Liver (tissue), 8 donors: ENCODE measurements at regions not wholly inside any gene's neighbourhood (a gene's known extent, or its start where the extent isn't known, plus 50 kb on each side); places are given as distances from the start of the nearest gene placed in this dataset.

ENCODE experiments used
- DNase-seq: peaks from one replicate; pipeline ENCODE4 v3.0.0-alpha.2; 2017; ENCODE audit warnings: low spot score
- H3K27ac ChIP-seq, 2 donors: one replicate each; pipeline ENCODE4 v1.7.0; 2013; ENCODE audit warnings: inconsistent platforms in 2 of 2, low read length in 2 of 2, control low read depth in 1 of 2, low read depth in 1 of 2, mild to moderate bottlenecking in 1 of 2
- H3K27me3 ChIP-seq, 4 donors: one replicate each; pipeline versions ENCODE4 v1.6.1 to v1.7.0; 2013; ENCODE audit warnings: low read length in 3 of 4, inconsistent platforms in 1 of 4, mild to moderate bottlenecking in 1 of 4, moderate library complexity in 1 of 4; ENCODE audit not compliant: control insufficient read depth in 4 of 4, insufficient read depth in 4 of 4
- H3K36me3 ChIP-seq, 4 donors: one replicate each; pipeline versions ENCODE4 v1.6.1 to v1.7.0; 2013; ENCODE audit warnings: low read length in 3 of 4, mild to moderate bottlenecking in 3 of 4, low read depth in 1 of 4, moderate library complexity in 1 of 4; ENCODE audit not compliant: control insufficient read depth in 4 of 4, insufficient read depth in 3 of 4
- H3K4me1 ChIP-seq, 4 donors: one replicate each; pipeline versions ENCODE4 v1.6.1 to v1.7.0; 2013; ENCODE audit warnings: low read length in 3 of 4, mild to moderate bottlenecking in 3 of 4, moderate library complexity in 1 of 4; ENCODE audit not compliant: control insufficient read depth in 4 of 4, insufficient read depth in 4 of 4
- H3K4me3 ChIP-seq, 3 donors: one replicate each; pipeline versions ENCODE4 v1.6.1 to v1.7.0; 2013; ENCODE audit warnings: low read length in 3 of 3, control low read depth in 1 of 3, low read depth in 1 of 3, mild to moderate bottlenecking in 1 of 3
- H3K9ac ChIP-seq, 2 donors: one replicate each; pipeline ENCODE4 v1.7.0; 2013; ENCODE audit warnings: low read length in 2 of 2, mild to moderate bottlenecking in 2 of 2, moderate library complexity in 2 of 2, control low read depth in 1 of 2, low read depth in 1 of 2
- H3K9me3 ChIP-seq, 4 donors: one replicate each; pipeline versions ENCODE4 v1.6.1 to v1.7.0; 2013; ENCODE audit warnings: low read length in 3 of 4; ENCODE audit not compliant: control insufficient read depth in 4 of 4
- EGR1 ChIP-seq, 2 donors: IDR thresholded peaks; 2 replicates each; pipeline ENCODE4 v1.6.1; 2016 to 2018; ENCODE audit warnings: antibody characterized with exemption in 2 of 2, low read depth in 2 of 2
- FOXA1 ChIP-seq: IDR thresholded peaks from 2 replicates; pipeline ENCODE4 v1.6.1; 2016; ENCODE audit warnings: antibody characterized with exemption
- GABPA ChIP-seq, 2 donors: IDR thresholded peaks in 1 of 2; conservative IDR thresholded peaks in 1 of 2; 2 replicates each; pipeline ENCODE4 v1.6.1; 2016; ENCODE audit warnings: antibody characterized with exemption in 2 of 2, mild to moderate bottlenecking in 1 of 2, moderate library complexity in 1 of 2
- HNF4A ChIP-seq, 2 donors: conservative IDR thresholded peaks; 2 replicates each; pipeline ENCODE4 v1.6.1; 2016; ENCODE audit warnings: antibody characterized with exemption in 2 of 2, mild to moderate bottlenecking in 2 of 2
- HNF4G ChIP-seq: IDR thresholded peaks from 2 replicates; pipeline ENCODE4 v1.6.1; 2016; ENCODE audit warnings: antibody characterized with exemption
- JUND ChIP-seq, 2 donors: IDR thresholded peaks; 2 replicates each; pipeline ENCODE4 v1.6.1; 2016; ENCODE audit warnings: antibody characterized with exemption in 2 of 2
- NR2F2 ChIP-seq: IDR thresholded peaks from 2 replicates; pipeline ENCODE4 v1.6.1; 2016; ENCODE audit warnings: antibody characterized with exemption
- RAD21 ChIP-seq, 2 donors: IDR thresholded peaks; 2 replicates each; pipeline ENCODE4 v1.6.1; 2016; ENCODE audit warnings: antibody characterized with exemption in 2 of 2, mild to moderate bottlenecking in 2 of 2
- RXRA ChIP-seq, 2 donors: IDR thresholded peaks; 2 replicates each; pipeline ENCODE4 v1.6.1; 2017 to 2018; ENCODE audit warnings: antibody characterized with exemption in 2 of 2, mild to moderate bottlenecking in 1 of 2
- SP1 ChIP-seq: IDR thresholded peaks from 2 replicates; pipeline ENCODE4 v1.6.1; 2018; ENCODE audit warnings: antibody characterized with exemption, mild to moderate bottlenecking
- TAF1 ChIP-seq: conservative IDR thresholded peaks from 2 replicates; pipeline ENCODE4 v1.6.1; 2016; ENCODE audit warnings: antibody characterized with exemption, mild to moderate bottlenecking
- YY1 ChIP-seq: IDR thresholded peaks from 2 replicates; pipeline ENCODE4 v1.6.1; 2016; ENCODE audit warnings: antibody characterized with exemption, mild to moderate bottlenecking
- WGBS: extraction: QIAGEN DNeasy Blood & Tissue Kit; methylation state at CpG from one replicate; pipeline ENCODE4 v1.1.7; 2013; 5-methylcytosine and 5-hydroxymethylcytosine counted together
- TF ChIP-seq, protein P1 (sequence below): IDR thresholded peaks from 2 replicates; pipeline ENCODE4 v1.6.1; 2016; ENCODE audit warnings: antibody characterized with exemption
- TF ChIP-seq, protein P2 (sequence below): fragments of 150-350 bp; IDR thresholded peaks from 2 replicates; pipeline ENCODE4 v1.5.1; 2017; ENCODE audit warnings: improper control_type of control experiment, low read depth, low read length; ENCODE audit not compliant: missing input control
- TF ChIP-seq, protein P3 (sequence below): IDR thresholded peaks from 2 replicates; pipeline ENCODE4 v1.6.1; 2016; ENCODE audit warnings: antibody characterized with exemption
- TF ChIP-seq, protein P4 (sequence below): IDR thresholded peaks from 2 replicates; pipeline ENCODE4 v1.6.1; 2016; ENCODE audit warnings: antibody characterized with exemption, mild to moderate bottlenecking
- donor health status: healthy.
- donor health status: healthy.
- donor health status: healthy.
- donor health status: healthy.
- donor health status: healthy.

DNA sequence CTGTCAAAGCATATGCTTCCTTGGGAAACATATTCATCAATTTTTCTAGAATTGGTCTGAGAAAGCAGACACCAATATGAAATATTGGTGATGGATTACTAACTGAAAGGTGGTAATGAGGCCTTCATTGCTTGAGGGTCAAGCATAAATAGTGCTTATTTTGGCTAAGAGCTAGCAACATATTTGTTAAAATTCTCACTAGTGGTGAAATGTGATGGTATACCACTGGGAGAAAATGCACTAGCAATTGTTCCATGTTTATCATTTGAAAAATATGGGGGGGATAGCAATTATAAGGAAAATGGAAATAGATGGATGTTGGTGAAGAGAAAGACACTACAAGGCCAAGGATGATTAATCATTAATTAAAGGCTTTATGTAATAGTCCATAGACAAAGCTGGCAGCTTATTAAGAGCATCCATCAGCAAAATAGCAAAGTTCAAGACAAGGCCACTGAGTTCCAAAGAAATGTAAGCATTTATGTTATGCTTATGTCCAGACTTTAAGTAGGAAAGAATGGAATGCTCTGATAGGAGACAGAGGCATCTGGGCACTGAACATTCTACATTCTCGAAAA is 253.7 kb upstream of the PRDM9 start:
- WGBS = 76% methylated on average over 1 of the region's 1 CpG
- Histone ChIP-seq H3K27me3 (no peaks in the 10 kb centered on the region), H3K4me3 (no peak overlapping the region), H3K27ac (no peak overlapping the region), H3K36me3 (no peaks in the 10 kb centered on the region), H3K9ac (no peak overlapping the region), H3K4me1 (no peaks in the 10 kb centered on the region), H3K9me3 (no peaks in the 10 kb centered on the region)
- no peak for TF ChIP-seq EGR1 (IDR thresholded peaks at IDR 0.05; ENCODE audit: low read depth in 2 of 2)
- no peak for TF ChIP-seq TAF1
- TF ChIP-seq, protein P1, sequence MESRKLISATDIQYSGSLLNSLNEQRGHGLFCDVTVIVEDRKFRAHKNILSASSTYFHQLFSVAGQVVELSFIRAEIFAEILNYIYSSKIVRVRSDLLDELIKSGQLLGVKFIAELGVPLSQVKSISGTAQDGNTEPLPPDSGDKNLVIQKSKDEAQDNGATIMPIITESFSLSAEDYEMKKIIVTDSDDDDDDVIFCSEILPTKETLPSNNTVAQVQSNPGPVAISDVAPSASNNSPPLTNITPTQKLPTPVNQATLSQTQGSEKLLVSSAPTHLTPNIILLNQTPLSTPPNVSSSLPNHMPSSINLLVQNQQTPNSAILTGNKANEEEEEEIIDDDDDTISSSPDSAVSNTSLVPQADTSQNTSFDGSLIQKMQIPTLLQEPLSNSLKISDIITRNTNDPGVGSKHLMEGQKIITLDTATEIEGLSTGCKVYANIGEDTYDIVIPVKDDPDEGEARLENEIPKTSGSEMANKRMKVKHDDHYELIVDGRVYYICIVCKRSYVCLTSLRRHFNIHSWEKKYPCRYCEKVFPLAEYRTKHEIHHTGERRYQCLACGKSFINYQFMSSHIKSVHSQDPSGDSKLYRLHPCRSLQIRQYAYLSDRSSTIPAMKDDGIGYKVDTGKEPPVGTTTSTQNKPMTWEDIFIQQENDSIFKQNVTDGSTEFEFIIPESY = no peak
- no peak for DNase-seq

DNA sequence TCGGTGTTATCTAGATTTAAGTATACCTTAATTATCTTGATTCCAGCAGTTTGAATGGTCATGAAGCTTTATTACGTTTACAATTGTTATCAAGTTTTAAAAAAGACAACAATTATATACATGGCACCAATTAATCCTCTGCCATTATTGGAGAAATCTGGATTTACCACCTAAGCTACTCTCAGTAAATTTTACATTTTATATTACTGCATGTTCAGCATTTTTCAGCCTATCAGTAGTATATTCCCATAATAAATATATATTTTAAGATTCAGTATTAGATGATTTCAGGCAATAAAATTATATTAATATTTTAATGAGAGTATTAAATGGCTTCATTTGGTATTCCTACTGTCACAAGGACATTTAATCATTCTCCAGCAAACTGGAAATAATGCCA is 264.5 kb upstream of the PRDM9 start:
- no peak for TF ChIP-seq RAD21 (IDR thresholded peaks at IDR 0.05)
- TF ChIP-seq, protein P2, sequence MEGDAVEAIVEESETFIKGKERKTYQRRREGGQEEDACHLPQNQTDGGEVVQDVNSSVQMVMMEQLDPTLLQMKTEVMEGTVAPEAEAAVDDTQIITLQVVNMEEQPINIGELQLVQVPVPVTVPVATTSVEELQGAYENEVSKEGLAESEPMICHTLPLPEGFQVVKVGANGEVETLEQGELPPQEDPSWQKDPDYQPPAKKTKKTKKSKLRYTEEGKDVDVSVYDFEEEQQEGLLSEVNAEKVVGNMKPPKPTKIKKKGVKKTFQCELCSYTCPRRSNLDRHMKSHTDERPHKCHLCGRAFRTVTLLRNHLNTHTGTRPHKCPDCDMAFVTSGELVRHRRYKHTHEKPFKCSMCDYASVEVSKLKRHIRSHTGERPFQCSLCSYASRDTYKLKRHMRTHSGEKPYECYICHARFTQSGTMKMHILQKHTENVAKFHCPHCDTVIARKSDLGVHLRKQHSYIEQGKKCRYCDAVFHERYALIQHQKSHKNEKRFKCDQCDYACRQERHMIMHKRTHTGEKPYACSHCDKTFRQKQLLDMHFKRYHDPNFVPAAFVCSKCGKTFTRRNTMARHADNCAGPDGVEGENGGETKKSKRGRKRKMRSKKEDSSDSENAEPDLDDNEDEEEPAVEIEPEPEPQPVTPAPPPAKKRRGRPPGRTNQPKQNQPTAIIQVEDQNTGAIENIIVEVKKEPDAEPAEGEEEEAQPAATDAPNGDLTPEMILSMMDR = no peak

DNA sequence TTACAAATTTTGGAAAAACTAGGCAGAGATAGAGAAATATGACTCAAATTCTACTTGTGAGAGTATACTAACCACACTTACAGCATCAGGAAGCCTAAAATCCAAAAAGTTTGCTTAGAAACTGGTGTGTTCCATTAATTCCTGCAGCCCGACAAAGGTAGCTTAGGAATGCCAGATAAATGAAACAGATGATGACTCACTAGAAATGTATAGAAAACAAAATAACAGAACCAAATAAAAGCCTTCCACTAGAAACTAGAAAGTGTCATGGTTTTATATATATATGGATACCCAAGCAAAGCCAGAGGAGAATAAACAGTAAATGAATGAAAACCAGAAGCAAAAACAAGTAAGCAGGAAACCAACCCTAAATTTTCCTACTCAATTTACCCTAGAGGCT is 272.2 kb upstream of the PRDM9 start:
- no peaks in the 10 kb centered on the region for H3K4me1 ChIP-seq
- no peak overlapping the region for H3K27ac ChIP-seq
- H3K36me3 ChIP-seq = no peaks in the 10 kb centered on the region
- TF ChIP-seq YY1 (no peak), HNF4G (no peak), RXRA (IDR thresholded peaks at IDR 0.05) (no peak), FOXA1 (no peak), HNF4A (conservative IDR thresholded peaks at IDR 0.05) (no peak), NR2F2 (no peak), JUND (IDR thresholded peaks at IDR 0.05) (no peak), GABPA (IDR thresholded peaks at IDR 0.05 in 1 of 2, conservative IDR thresholded peaks at IDR 0.05 in 1 of 2) (no peak), EGR1 (IDR thresholded peaks at IDR 0.05; ENCODE audit: low read depth in 2 of 2) (no peak), SP1 (no peak)
- TF ChIP-seq, protein P3, sequence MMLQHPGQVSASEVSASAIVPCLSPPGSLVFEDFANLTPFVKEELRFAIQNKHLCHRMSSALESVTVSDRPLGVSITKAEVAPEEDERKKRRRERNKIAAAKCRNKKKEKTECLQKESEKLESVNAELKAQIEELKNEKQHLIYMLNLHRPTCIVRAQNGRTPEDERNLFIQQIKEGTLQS = no peak
- TF ChIP-seq, protein P4, sequence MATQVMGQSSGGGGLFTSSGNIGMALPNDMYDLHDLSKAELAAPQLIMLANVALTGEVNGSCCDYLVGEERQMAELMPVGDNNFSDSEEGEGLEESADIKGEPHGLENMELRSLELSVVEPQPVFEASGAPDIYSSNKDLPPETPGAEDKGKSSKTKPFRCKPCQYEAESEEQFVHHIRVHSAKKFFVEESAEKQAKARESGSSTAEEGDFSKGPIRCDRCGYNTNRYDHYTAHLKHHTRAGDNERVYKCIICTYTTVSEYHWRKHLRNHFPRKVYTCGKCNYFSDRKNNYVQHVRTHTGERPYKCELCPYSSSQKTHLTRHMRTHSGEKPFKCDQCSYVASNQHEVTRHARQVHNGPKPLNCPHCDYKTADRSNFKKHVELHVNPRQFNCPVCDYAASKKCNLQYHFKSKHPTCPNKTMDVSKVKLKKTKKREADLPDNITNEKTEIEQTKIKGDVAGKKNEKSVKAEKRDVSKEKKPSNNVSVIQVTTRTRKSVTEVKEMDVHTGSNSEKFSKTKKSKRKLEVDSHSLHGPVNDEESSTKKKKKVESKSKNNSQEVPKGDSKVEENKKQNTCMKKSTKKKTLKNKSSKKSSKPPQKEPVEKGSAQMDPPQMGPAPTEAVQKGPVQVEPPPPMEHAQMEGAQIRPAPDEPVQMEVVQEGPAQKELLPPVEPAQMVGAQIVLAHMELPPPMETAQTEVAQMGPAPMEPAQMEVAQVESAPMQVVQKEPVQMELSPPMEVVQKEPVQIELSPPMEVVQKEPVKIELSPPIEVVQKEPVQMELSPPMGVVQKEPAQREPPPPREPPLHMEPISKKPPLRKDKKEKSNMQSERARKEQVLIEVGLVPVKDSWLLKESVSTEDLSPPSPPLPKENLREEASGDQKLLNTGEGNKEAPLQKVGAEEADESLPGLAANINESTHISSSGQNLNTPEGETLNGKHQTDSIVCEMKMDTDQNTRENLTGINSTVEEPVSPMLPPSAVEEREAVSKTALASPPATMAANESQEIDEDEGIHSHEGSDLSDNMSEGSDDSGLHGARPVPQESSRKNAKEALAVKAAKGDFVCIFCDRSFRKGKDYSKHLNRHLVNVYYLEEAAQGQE = no peak
- no peak overlapping the region for H3K4me3 ChIP-seq
- H3K9ac ChIP-seq = no peak overlapping the region
- DNase-seq = no peak
- no peaks in the 10 kb centered on the region for H3K9me3 ChIP-seq
- WGBS = 86% methylated on average over 1 of the region's 1 CpG
- H3K27me3 ChIP-seq = no peaks in the 10 kb centered on the region

More for the DNA sequence above, 264.5 kb upstream of the PRDM9 start:
- Histone ChIP-seq H3K36me3 (no peaks in the 10 kb centered on the region), H3K4me3 (no peak overlapping the region), H3K4me1 (no peaks in the 10 kb centered on the region), H3K27me3 (no peaks in the 10 kb centered on the region), H3K27ac (no peak overlapping the region), H3K9ac (no peak overlapping the region), H3K9me3 (no peaks in the 10 kb centered on the region)
- no peak for DNase-seq
- WGBS = 62% methylated on average over 2 of the region's 2 CpGs
